ENCODE measurements at regions not wholly inside any gene's neighbourhood (a gene's known extent, or its start where the extent isn't known, plus 50 kb on each side); places are given as distances from the start of the nearest gene placed in this dataset.

GRCh38 chr10:94083662-94084265 lies 90.0 kb downstream of the PLCE1 start (continued):
- TF ChIP-seq ZNF318 (CRISPR knock-in tag; IDR thresholded peaks at IDR 0.05) (no peak), MAFK (conservative IDR thresholded peaks at IDR 0.05 in 1 of 2, IDR thresholded peaks at IDR 0.05 in 1 of 2; ENCODE audit: low read length in 2 of 2) (no peak), EHMT2 (IDR thresholded peaks at IDR 0.05; ENCODE audit: borderline replicate concordance, low read depth, low read length) (no peak)

GRCh38 chr10:94084344-94084743 lies 90.6 kb downstream of the PLCE1 start:
- Histone ChIP-seq H2AFZ (ENCODE audit: low read length) (no peak overlapping the region), H3K4me1 (ENCODE audit: insufficient read depth, low read length) (no peaks in the 10 kb centered on the region), H3K4me2 (ENCODE audit: low read depth, low read length) (no peak overlapping the region), H3K27me3 (ENCODE audit: control insufficient read depth in 1 of 2, insufficient read depth in 2 of 2, low read length in 2 of 2) (no peaks in the 10 kb centered on the region; a peak in 1 of 5 replicates), H3K79me2 (ENCODE audit: insufficient read depth, low read length) (no peaks in the 10 kb centered on the region), H3K9me3 (ENCODE audit: low read length) (peaks cover 10% of the 10 kb centered on the region; the same call in 1 of the 2 replicates), H4K20me1 (ENCODE audit: insufficient read depth, low read length) (no peaks in the 10 kb centered on the region), H3K9ac (ENCODE audit: insufficient read depth, low read depth, low read length) (no peak overlapping the region), H3K4me3 (replicated peaks in 1 of 3; ENCODE audit: insufficient read depth in 1 of 3, low read depth in 2 of 3, low read length in 3 of 3) (no peak overlapping the region), H3K36me3 (replicated peaks in 1 of 2; ENCODE audit: control insufficient read depth in 1 of 2, insufficient read depth in 2 of 2, low read length in 2 of 2) (no peaks in the 10 kb centered on the region), H3K27ac (ENCODE audit: extremely low read length, insufficient read depth, low read length) (no peak overlapping the region)
- ATAC-seq (no peak), FAIRE-seq (no peak), DNase-seq (ENCODE audit: low spot score) (no peak)
- WGBS (ENCODE audit: low lambda C conversion rate): 67% methylated on average over 5 of the region's 5 CpGs
- in situ Hi-C loops (cut with HindIII; ENCODE audit: extremely low pct_ligation_motif_present, low pct_unique_long_range_greater_than_20kb): no loop called here
- POLR2A ChIA-PET: no interaction called here
- intact Hi-C loops (cut with micrococcal nuclease; ENCODE audit: unreplicated experiment): no loop called here
- CTCF ChIA-PET (ENCODE audit: low intra/inter-chr PET ratio, low total read pairs): no interaction called here
- BruUV-seq (replicated peaks): no TSS peak
- TF ChIP-seq KIAA2018 (CRISPR knock-in tag; IDR thresholded peaks at IDR 0.05; ENCODE audit: borderline replicate concordance) (no peak), ZNF629 (CRISPR knock-in tag; conservative IDR thresholded peaks at IDR 0.05) (no peak), TARDBP (CRISPR knock-in tag; IDR thresholded peaks at IDR 0.05) (no peak)
